NCI-H748 (cell line): ENCODE measurements at regions not wholly inside any gene's neighbourhood (a gene's known extent, or its start where the extent isn't known, plus 50 kb on each side); places are given as distances from the start of the nearest gene placed in this dataset.
"Not testable (repeated sequence)": the region's sequence is repeated elsewhere in the genome, so short reads cannot be mapped to it uniquely, and the experiment has no call there.

Source experiments
- DNase-seq: peaks from one replicate; lab custom pipeline; 2025; ENCODE audit not compliant: unreplicated experiment; lab: John Stamatoyannopoulos, UW

DNA sequence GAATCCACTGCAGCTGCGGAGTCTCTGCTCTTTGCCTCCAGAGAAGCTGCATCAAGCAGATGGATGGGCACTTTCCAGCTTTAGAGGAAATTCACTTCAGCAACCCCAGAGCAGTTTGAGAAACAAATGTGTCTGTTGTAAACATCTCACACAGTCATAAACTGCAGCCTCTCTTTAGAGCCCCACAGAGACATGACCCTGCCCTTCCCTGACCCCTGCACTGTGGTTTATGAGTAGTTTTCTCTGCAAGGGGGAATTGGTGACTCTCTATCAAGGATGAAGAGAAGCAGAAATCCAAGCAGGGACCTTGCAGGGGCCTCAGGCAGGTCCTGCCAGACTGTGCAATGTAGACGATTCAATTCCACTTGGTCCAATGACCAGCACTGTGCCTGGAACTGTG is 160.2 kb downstream of the SH2D4B start:
- DNase-seq = no peak

DNA sequence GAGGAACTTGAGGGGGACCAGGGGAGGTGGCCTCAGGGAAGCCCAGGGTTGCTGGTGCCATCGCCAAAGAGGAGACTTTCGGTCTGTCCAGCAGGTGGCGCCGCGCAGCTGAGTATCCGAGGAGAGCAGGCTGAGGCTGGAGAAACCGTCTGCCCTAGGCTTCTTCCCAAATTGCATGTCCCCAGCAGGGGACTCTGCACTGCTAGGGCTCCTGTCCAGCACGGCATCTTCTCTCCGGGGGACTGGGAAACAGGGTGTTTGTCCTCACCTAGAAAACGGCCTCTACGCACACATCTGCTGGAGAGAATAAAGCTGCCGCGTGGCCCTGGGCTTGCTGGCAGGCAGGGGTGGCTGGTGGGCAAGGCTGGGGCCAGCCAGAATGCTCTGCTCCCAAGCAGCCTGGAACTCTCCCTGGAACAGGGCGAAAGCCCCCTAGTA is 161.9 kb downstream of the SH2D4B start:
- peak; percentile 36 for DNase-seq

DNA sequence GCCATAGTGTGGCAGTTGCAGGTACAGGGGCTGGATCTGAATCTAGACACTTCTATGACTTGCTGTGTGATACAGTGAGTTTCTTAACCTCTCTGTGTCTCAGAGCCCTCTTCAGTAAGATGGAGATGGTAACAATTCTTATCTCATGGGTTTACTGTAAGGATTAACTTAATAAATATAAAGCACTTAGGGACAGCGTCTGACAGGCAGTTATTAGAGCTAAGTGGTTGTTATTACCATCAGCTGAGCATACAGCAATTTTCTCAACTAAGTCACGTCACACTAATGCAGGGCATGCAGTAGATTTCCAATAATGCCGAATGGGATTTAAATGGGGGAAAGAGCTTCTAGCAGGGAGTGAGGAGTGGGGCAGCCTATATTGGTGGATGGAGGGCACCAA is 162.6 kb downstream of the SH2D4B start:
- DNase-seq = peak; percentile 4

DNA sequence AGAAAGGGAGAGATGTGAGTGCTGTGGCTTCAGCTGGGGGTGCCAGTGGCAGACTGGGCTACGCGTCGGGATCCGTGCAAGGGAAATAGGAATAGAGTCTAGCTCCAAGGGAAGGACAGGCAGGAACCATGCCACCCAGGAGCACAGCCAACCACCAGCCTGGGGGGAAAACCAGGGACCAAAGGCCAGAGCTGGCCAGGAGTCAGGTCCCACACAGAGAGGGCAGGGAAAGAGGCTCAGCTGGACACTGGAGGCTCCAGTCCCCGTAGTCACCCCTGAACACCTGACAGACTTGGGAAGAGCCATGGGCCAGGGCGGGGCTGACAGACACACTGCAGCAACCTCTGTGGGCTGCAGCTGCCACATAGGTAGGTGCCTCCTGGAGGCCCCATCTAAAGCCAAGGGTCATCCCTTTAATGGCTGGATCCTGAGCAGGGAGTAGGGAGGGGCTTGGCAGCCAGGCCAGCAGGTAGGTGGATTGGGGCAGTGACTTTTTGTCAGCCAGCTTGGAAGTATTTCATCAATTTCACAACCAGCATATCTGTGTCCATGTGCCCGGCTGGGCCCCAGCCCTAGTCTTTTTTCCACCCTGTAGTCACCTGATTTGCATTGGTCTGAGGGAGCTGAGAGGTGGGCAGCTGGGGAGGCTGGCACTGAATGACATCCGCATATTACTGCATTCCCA is 163.2 kb downstream of the SH2D4B start:
- no peak for DNase-seq

DNA sequence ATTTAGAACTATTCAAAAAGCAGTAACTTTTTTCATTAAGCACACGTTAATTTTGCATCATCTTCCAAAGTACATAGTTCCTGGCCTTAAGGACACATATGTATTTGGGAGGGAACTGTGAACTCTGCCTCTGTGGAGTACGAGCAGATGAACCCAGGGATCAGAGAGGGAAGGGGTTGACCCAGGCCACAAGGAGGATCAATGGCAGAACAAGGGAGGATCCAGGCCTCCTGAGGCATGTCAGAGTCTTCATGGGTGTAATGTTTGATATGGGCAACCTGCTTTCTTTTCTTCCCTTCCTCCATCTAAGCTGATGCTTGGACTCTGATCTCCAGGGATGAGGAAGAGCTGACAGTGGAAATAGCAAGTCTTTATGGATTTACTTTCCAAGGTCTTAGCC is 164.0 kb downstream of the SH2D4B start:
- no peak for DNase-seq

DNA sequence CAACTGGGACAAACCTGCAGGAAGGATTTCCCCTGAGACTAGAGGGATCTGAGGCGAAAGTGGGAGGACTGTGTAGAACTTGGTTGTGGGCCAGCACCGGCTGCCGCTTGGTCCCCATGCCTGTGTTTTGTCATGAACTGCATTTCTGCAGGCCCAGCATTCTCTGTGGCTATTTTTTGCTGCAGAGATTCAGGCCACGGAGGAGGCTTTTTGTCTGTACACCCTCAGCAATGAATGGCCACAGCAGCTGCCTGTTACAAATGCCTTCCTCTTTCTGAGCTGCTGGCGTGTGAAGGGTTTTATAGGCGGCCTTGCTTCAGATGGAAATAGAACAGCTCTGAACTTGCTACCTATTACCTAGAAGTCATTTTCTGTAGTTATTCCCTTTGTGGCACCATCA is 164.4 kb downstream of the SH2D4B start:
- DNase-seq = no peak

DNA sequence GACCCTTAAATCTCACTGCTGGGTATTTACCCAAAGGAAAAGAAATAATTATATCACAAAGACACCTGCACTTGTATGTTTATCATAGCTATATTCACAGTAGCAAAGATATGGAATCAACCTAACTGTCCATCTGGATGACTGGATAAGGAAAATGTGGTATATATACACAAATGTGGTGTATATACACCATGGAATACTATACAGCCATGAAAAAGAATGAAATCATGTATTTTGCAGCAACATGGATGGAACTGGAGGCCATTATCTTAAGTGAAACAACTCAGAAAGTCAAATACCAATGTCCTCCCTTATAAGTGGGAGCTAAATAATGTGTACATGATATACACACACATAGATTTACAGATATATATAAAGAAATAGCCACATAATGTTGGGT is 168.2 kb downstream of the SH2D4B start:
- no peak for DNase-seq

DNA sequence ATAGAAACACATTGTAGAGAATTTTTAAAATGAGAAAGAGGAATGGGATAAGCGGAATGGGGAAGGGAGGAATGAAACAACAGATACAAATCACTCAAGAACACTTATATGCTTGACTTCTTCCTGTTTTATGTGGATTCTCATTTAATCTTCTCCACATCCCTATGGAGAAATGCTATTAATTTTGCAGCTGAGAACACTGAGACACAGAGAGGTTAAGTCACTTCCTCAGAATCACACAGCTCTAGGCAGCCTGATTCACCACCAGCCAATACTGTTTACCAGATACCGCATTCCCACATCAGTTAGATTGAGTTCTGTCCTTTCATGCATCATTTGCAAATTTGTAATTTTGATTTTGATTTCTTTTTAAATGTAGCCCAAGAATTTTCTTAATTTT is 170.5 kb downstream of the SH2D4B start:
- no peak for DNase-seq

DNA sequence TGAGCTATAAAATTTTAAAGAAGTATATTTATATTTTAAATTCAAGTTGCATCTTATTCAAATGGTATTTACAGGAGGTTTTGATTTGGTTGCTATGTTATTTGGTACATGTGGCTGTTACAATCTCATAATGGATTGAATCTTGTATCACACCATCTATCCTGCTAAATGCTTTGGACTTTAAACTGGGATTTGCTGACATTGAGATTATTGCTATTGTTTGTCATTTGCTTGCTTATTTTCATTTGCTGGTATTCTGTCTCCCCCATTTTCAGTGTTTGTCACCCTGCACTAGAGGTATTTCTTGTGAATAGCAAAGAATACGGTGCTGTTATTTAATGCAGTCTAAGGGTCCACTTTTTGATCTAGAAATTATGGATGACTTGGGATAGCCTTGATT is 171.1 kb downstream of the SH2D4B start:
- DNase-seq = no peak

DNA sequence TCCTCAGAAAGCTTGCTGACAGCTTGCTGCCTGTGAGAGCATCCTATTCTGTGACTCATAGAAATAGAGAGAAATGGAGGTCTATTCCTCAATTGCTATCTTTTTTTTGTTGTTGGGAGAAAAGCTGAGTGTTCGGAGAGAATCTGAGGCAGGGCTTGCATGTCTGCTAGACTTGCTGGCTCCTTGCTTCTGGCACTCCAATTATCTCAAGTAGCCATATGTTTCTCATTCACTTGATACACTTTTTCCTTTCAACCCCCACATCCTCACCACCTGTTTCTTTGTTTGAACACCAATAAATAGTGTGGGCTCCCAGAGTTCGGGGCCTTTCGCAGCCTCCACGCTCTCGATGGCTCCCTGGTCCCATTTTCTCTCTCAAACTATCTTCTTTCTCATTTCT is 172.2 kb downstream of the SH2D4B start:
- no peak for DNase-seq

DNA sequence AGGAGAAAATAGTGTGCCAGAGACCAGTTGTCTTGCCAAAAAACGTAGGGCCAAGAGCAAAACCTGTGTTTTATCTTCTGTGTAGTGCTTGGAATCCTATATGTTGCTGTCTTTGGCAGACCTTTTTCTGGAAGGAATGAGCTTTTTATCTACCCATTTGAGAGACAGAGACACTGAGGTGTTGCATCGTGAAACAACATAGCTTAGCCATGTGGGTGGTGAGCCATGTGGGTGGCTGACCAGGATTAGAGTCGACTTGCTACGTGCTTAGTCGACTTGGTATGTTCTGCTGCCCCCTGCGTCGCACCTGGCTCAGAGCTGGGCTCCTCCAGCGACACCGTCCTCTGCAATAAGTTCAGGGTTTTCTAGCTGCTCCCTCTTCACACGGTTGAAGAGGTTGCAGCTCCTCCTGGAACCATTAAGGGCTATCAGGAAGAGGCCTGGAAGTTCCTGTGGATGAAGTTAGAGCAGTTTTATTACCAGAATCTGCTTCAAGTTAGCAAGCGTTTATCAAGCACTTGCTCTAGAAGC is 175.8 kb downstream of the SH2D4B start:
- DNase-seq = no peak

DNA sequence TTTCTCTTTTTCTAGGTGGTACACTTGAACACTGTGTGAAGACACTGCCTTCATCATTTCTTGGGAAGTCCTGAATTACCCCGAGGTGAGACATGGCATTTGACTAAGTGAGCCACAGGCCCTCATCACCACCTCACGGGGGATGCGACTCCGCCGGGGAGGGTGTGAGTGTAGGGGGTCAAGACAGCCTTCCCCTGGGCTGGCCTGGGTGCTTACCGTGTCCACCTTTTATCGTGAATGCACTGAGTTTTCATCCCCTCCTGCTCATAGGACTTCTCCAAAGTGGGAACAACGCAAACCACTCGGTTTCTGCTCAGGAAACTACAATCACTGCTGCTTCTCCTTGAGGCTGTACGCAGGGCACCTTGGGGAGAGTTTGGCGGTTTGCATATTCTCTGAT is 176.9 kb downstream of the SH2D4B start:
- DNase-seq = no peak

DNA sequence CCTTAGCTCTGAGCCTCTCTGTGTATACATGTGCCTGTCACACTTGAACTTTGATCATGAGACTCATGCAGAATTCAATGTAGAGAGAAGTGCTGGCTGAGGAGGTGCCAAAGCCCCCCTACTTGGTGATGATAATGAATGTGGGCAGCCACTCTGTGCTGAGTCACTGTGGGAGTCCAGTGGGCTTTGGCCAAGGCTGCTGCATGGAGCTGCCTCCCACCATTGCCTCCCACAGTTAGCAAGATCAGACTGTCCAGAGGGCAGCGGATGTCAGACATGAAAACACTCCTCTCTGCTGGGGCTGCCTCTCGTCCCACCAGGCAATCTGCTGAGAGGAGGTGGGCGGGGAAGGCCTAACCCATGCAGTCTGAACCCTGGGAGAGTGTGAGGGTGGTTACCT is 180.3 kb downstream of the SH2D4B start:
- no peak for DNase-seq

DNA sequence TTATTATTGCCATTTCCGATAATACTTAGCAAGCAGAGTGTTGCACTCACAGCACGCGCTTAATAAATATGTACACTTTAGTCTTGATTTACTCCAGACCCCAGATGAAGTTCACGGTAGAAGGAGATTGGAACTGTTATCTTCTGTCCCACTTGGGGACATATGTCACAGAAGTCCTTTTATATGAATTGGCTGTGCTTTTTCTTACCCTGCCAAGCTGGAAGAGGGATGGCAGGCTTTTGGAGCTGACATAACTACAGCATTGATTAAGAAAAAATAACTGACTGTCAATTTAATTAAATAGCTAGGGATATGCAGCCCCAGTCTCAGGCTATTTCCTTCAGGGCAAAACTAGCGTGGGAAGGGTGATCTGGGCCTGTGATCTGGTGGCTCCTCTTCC is 182.2 kb downstream of the SH2D4B start:
- DNase-seq = no peak

DNA sequence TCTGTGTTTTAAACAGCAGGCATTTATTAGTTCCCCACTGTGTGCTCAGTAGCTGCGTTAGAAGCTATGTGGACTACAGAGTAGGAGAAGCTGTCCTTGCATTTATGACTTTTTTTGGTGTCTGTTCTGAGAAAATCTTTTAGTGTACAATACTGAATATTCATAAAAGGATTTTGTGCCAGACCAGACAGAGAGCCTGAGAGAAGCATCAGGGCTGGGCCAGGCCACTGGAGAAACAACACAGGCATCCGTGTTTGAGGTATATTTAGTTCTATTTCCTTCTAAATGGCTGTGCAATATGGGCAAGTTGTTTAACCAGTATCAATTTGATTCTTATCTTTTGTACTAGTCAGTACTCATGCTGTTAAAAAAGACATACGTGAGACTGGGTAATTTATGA is 182.8 kb downstream of the SH2D4B start:
- DNase-seq = no peak

DNA sequence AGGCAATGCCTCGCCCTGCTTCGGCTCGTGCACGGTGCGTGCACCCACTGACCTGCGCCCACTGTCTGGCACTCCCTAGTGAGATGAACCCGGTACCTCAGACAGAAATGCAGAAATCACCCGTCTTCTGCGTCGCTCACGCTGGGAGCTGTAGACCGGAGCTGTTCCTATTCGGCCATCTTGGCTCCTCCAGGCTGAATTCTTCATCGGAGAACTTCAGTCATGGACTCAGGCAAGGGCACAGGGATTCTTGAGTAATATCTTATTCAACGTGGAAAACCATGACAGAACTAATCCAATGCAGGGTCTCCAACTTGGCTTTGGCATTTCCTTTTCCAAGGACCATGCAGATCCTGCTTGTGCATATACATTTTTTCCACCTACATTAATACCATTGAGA is 190.7 kb downstream of the SH2D4B start:
- DNase-seq = not testable (repeated sequence)

DNA sequence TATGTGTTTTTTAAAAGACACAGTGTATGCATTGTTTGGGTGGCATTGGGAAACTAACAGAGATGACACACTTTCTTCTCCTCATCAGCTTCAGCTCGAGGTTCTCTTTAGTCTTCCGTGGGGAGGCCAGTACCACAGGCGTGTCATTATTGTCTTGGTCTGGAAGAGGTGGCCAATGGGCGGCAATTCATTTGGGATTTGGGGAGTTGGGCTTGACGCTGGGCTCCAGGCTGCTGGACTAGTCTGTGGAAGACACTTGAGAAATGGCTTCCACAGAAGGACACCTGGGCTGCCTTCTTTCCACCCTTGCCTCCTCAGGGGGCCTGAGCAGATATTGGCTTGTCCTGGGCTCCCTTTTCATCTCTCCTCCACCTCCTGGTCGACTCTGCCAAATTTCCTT is 192.2 kb downstream of the SH2D4B start:
- DNase-seq = no peak

DNA sequence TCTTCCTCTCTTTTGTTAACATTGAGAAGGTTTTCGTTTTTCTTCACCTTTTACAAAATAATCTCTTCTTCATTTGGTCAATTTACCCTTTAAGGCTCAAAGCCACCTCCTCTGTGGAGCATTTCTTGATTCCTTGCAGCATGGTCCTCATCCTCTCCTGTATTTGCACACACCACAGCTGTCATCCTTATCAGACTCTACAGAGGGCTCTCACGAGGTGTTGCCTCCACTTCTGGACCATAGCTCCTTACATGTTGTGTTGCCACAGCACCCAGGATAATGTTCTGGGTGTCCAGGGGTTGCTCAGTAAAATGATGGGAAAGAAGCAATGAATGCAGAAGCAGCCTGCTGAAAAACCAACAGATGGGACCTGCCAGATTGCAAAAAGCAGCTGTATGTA is 192.8 kb downstream of the SH2D4B start:
- DNase-seq = no peak

DNA sequence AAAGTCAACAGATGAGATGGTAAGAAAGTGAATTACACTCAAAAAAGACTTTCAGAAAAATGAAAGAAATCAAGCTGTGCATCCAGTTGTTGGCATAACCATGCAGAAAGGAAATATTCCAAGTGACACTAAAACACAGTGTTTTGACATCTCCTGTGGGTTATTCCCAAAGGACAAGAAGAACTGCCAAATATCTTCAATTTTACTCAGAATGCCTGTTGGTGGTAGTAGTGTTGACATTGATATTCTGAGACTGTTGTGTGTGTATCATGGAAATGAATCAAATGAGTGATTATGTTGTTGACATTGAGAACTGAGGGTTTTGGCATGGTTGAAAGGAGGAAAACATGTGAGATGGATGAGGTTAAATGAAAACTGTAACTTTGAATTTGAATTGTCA is 196.9 kb downstream of the SH2D4B start:
- DNase-seq = no peak

DNA sequence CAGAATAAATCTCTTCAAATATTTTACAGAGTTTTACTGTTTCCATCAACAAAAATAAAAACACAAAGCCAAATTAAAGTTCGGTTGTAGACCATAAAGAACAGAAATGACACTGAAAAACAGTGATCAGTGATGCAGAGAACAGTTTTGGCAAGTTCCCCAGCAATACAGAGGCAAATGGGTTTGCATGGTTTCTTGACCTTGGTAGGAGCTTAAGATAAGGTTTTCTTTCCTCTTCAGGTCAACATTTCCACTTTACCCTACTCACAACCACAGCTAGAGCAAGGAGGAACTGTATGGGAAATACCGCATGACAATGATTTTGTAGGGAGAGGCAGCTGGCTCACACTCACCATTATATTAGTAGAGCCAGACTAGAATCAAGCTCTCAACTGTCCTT is 199.5 kb downstream of the SH2D4B start:
- DNase-seq = no peak

DNA sequence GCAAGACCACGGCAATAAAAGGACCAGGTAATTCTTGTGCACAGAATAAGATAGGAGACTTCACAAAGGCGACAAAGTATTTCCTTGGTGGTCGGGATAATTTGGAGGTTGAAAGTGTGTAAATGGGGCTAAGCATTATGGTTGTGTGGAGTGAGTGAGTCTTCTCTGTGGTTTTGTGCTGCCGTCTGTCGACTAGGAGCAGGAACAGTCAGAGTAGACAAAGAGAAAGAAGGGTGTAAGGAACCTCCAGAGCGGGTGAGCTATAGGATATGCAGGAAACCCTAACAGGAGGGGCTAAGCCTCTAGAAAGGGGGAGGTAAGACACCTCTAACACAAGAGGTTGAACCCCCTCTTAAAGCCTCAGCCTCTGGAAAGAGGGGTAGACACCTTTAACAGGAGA is 201.6 kb downstream of the SH2D4B start:
- DNase-seq = no peak

DNA sequence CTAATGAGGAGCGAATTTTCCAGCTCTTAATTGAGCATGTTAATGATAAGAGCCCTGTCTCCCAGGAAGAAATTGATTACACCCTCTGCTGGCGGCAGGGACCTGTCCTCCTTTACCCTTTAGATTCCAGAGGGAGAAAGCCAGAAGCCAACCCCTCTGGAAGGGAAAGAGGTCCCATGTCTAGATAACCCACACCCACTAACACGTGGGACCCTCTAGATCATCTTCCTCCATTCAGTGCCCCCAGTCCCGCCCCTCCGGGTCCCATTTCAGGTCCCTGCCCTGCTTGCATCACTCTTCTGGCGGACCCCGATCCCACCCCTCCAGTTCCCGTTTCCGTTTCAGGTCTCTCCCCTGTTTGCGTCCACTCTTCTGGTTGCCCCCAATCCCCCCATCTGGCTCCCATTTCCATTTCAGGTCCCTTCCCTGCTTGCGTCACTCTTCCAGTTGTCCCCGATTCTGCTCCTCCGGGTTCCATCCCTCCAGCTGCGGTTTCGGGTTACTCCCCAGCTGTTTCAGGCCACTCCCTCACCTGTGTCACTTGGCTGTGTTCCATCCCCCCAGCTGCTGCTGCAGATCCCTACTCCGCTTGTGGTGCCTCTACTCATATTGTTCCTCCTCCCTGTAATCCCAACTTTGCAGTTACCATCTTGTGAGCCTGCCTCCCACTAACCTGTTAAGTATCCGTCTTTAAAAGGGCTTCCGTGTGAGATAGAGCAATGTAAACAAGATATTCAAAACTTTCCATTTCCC is 202.4 kb downstream of the SH2D4B start:
- DNase-seq = peak; percentile 35

DNA sequence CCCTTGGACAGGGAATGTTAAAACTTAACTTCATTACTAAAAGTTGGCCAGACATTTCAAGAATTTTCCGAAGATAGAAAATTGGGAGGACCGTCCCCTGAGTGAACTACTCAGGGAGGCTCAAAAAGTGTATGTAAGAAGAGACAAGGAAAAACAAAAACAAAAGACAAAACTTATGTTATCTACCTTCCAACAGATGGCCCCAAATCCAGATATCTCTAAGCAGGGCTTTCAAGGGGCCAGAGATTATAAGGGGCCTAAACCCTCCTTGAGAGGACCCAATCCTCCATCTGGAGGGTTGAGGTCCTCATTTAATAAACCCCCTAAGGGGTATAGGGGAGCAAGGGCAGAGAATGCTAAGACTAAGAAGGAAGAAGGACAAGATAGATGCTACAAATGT is 203.6 kb downstream of the SH2D4B start:
- DNase-seq = no peak
